HepG2 (cell line): ENCODE measurements at regions not wholly inside any gene's neighbourhood (a gene's known extent, or its start where the extent isn't known, plus 50 kb on each side); places are given as distances from the start of the nearest gene placed in this dataset.

Experiments
- ATAC-seq: fragments of 200-7000 bp; cut with Tn5 transposase; 3 replicates; pipeline ENCODE4 v1.9.1; 2020; ENCODE audit warnings: mild to moderate bottlenecking, moderate library complexity
- BruUV-seq: library from RNA; stranded (reverse); fragments of 400-500 nt; replicated peaks from 2 replicates; lab custom pipeline; 2021; lab: Mats Ljungman, UMichigan
- CTCF ChIA-PET: fragments of 300-600 bp; formaldehyde crosslinking; extraction: SDS; loops from one replicate; lab custom pipeline; 2021; ENCODE audit warnings: low total read pairs, inconsistent platforms, low intra/inter-chr PET ratio; lab: Yijun Ruan, JAX
- POLR2A ChIA-PET: fragments of 350-600 bp; sonication (Branson Sonifier 250); formaldehyde crosslinking; loops from one replicate; lab custom pipeline; 2020; ENCODE audit warnings: antibody characterized with exemption, inconsistent platforms; lab: Yijun Ruan, JAX
- DNase-seq: peaks from one replicate; pipeline ENCODE4 v3.0.0-alpha.2; 2015; ENCODE audit warnings: low spot score
- FAIRE-seq: peaks from 3 replicates; lab custom pipeline; 2011; peaks lifted over from hg19 to GRCh38; lab: Jason Lieb, UNC
- H2AFZ ChIP-seq: one replicate; pipeline ENCODE4 v1.6.1; 2011; ENCODE audit warnings: low read length, inconsistent platforms
- H3K27ac ChIP-seq: fragments of 300-600 bp; 3 replicates; pipeline ENCODE4 v1.8.0; 2011; ENCODE audit warnings: mixed run types, mild to moderate bottlenecking, mixed read lengths, low read length, inconsistent platforms; ENCODE audit not compliant: insufficient read depth; ENCODE audit errors: extremely low read length
- H3K27me3 ChIP-seq, 2 experiments: fragments of 200-600 bp in 1 of 2; 2 replicates in 1 of 2; 3 replicates in 1 of 2; pipeline versions ENCODE4 v1.6.0 to v1.8.0; 2011; ENCODE audit warnings: low read length in 2 of 2, mild to moderate bottlenecking in 2 of 2, moderate library complexity in 2 of 2, inconsistent platforms in 1 of 2; ENCODE audit not compliant: insufficient read depth in 2 of 2, control insufficient read depth in 1 of 2
- H3K36me3 ChIP-seq, 2 experiments: fragments of 200-600 bp in 1 of 2; replicated peaks in 1 of 2; 2 replicates in 1 of 2; 3 replicates in 1 of 2; pipeline versions ENCODE4 v1.5.1 to v1.8.0; 2011; ENCODE audit warnings: low read length in 2 of 2, inconsistent platforms in 1 of 2; ENCODE audit not compliant: insufficient read depth in 2 of 2, control insufficient read depth in 1 of 2
- H3K4me1 ChIP-seq: 2 replicates; pipeline ENCODE4 v1.5.1; 2012; ENCODE audit warnings: low read length, inconsistent platforms; ENCODE audit not compliant: insufficient read depth
- H3K4me2 ChIP-seq: 2 replicates; pipeline ENCODE4 v1.6.0; 2011; ENCODE audit warnings: low read depth, low read length, inconsistent platforms
- H3K4me3 ChIP-seq, 3 experiments: fragments of 200-600 bp in 1 of 3; sonication (generic), shearing (Covaris generic) in 1 of 3; replicated peaks in 1 of 3; 2 replicates each; pipeline ENCODE4 v1.5.1; 2011 to 2016; ENCODE audit warnings: low read length in 3 of 3, inconsistent platforms in 2 of 3, low read depth in 2 of 3, mild to moderate bottlenecking in 2 of 3, control low read depth in 1 of 3, mixed read lengths in 1 of 3; ENCODE audit not compliant: insufficient read depth in 1 of 3
- H3K79me2 ChIP-seq: one replicate; pipeline ENCODE4 v1.6.1; 2011; ENCODE audit warnings: low read length, inconsistent platforms; ENCODE audit not compliant: insufficient read depth
- H3K9ac ChIP-seq: 2 replicates; pipeline ENCODE4 v1.6.0; 2011; ENCODE audit warnings: mild to moderate bottlenecking, low read depth, low read length, inconsistent platforms; ENCODE audit not compliant: insufficient read depth
- H3K9me3 ChIP-seq: 2 replicates; pipeline ENCODE4 v1.5.1; 2012; ENCODE audit warnings: mild to moderate bottlenecking, low read length
- H4K20me1 ChIP-seq: 2 replicates; pipeline ENCODE4 v1.6.0; 2011; ENCODE audit warnings: inconsistent platforms, mild to moderate bottlenecking, low read length, moderate library complexity; ENCODE audit not compliant: insufficient read depth
- CREBL2 ChIP-seq: sonication (generic); formaldehyde crosslinking; IDR thresholded peaks from 2 replicates; pipeline ENCODE4 v1.8.1; 2023; ENCODE audit warnings: missing genetic modification reagents, mild to moderate bottlenecking, borderline replicate concordance
- DR1 ChIP-seq: sonication (generic); formaldehyde crosslinking; IDR thresholded peaks from 2 replicates; pipeline ENCODE4 v1.8.0; 2021; ENCODE audit warnings: mild to moderate bottlenecking, missing genetic modification reagents, inconsistent platforms
- E2F2 ChIP-seq: sonication (generic); formaldehyde crosslinking; IDR thresholded peaks from 2 replicates; pipeline ENCODE4 v1.4.0; 2020; ENCODE audit warnings: missing genetic modification reagents, borderline replicate concordance
- ESRRA ChIP-seq: sonication (generic); formaldehyde crosslinking; IDR thresholded peaks from 2 replicates; pipeline ENCODE4 v1.5.1; 2020; ENCODE audit warnings: mild to moderate bottlenecking, low read depth, missing genetic modification reagents
- HMGXB3 ChIP-seq: sonication (generic); formaldehyde crosslinking; IDR thresholded peaks from 2 replicates; pipeline ENCODE4 v1.4.0; 2020; ENCODE audit warnings: missing genetic modification reagents, borderline replicate concordance
- HOXA5 ChIP-seq: sonication (generic); formaldehyde crosslinking; IDR thresholded peaks from 2 replicates; pipeline ENCODE4 v1.4.0; 2020; ENCODE audit warnings: missing genetic modification reagents
- JARID2 ChIP-seq: sonication (generic); formaldehyde crosslinking; IDR thresholded peaks from 2 replicates; pipeline ENCODE4 v1.8.1; 2023; ENCODE audit warnings: missing genetic modification reagents, inconsistent platforms; ENCODE audit not compliant: insufficient replicate concordance
- MAFF ChIP-seq: IDR thresholded peaks from 2 replicates; pipeline ENCODE4 v1.6.1; 2011; ENCODE audit warnings: low read depth, low read length, improper control_type of control experiment
- PHF20 ChIP-seq: sonication (generic); formaldehyde crosslinking; IDR thresholded peaks from 2 replicates; pipeline ENCODE4 v1.5.0; 2020; ENCODE audit warnings: mild to moderate bottlenecking, missing genetic modification reagents
- SIN3A ChIP-seq: IDR thresholded peaks from 2 replicates; pipeline ENCODE4 v1.6.1; 2011; ENCODE audit warnings: low read depth, mild to moderate bottlenecking, control low read depth, low read length, borderline replicate concordance
- SIX1 ChIP-seq: sonication (generic); formaldehyde crosslinking; IDR thresholded peaks from 2 replicates; pipeline ENCODE4 v1.4.0; 2020; ENCODE audit warnings: missing genetic modification reagents, borderline replicate concordance
- SMC3 ChIP-seq: IDR thresholded peaks from 2 replicates; pipeline ENCODE4 v1.6.1; 2011; ENCODE audit warnings: low read length, improper control_type of control experiment
- ZFP41 ChIP-seq: sonication (generic); formaldehyde crosslinking; IDR thresholded peaks from 2 replicates; pipeline ENCODE4 v1.4.0; 2020; ENCODE audit warnings: mild to moderate bottlenecking, missing genetic modification reagents, borderline replicate concordance
- ZNF260 ChIP-seq: sonication (generic); formaldehyde crosslinking; IDR thresholded peaks from 2 replicates; pipeline ENCODE4 v1.4.0; 2020; ENCODE audit warnings: missing genetic modification reagents, low read depth, mild to moderate bottlenecking, borderline replicate concordance
- ZNF678 ChIP-seq: sonication (generic); formaldehyde crosslinking; IDR thresholded peaks from 2 replicates; pipeline ENCODE4 v1.4.0; 2020; ENCODE audit warnings: mild to moderate bottlenecking, missing genetic modification reagents
- ZNF713 ChIP-seq: sonication (generic); formaldehyde crosslinking; IDR thresholded peaks from 2 replicates; pipeline ENCODE4 v1.4.0; 2020; ENCODE audit warnings: mild to moderate bottlenecking, missing genetic modification reagents
- WGBS: methylation state at CpG from one replicate; pipeline ENCODE4 v1.1.6; 2017; ENCODE audit warnings: low lambda C conversion rate; 5-methylcytosine and 5-hydroxymethylcytosine counted together
- in situ Hi-C: cut with HindIII; loops from 2 replicates; pipeline ENCODE4 v1.10.0; 2017; ENCODE audit warnings: low pct_unique_long_range_greater_than_20kb; ENCODE audit not compliant: extremely low pct_ligation_motif_present
- intact Hi-C: fragments of 100-400 bp; cut with micrococcal nuclease; formaldehyde crosslinking; loops from one replicate; pipeline ENCODE4 v1.10.0; 2022; ENCODE audit not compliant: unreplicated experiment

- no peak overlapping the region for H3K9ac ChIP-seq
- no peak overlapping the region for H2AFZ ChIP-seq
- H3K4me1 ChIP-seq = no peaks in the 10 kb centered on the region
- 0% methylated on average over 1 of the region's 1 CpG for WGBS
- no peaks in the 10 kb centered on the region; a peak in 2 of 5 replicates for H3K27me3 ChIP-seq
- BruUV-seq = no TSS peak
- intact Hi-C loops (no loop called here), in situ Hi-C loops (no loop called here)
- POLR2A ChIA-PET = no interaction called here
- ATAC-seq (no peak), FAIRE-seq (no peak), DNase-seq (no peak)
- no peaks in the 10 kb centered on the region for H3K9me3 ChIP-seq
- no peak for TF ChIP-seq ESRRA (CRISPR knock-in tag)
- no peak for TF ChIP-seq MAFF
- no peak for TF ChIP-seq HOXA5 (CRISPR knock-in tag)
- no peak for TF ChIP-seq ZNF260 (CRISPR knock-in tag)
- no peak for TF ChIP-seq ZNF713 (CRISPR knock-in tag)
- TF ChIP-seq SMC3 = no peak
- TF ChIP-seq SIX1 (CRISPR knock-in tag) = no peak
- TF ChIP-seq PHF20 (CRISPR knock-in tag) = no peak
- TF ChIP-seq JARID2 (CRISPR knock-in tag) = no peak
- TF ChIP-seq ZFP41 (CRISPR knock-in tag) = no peak
- TF ChIP-seq HMGXB3 (CRISPR knock-in tag) = no peak
- TF ChIP-seq CREBL2 (CRISPR knock-in tag) = no peak
- TF ChIP-seq DR1 = no peak
- TF ChIP-seq E2F2 (CRISPR knock-in tag) = no peak
- TF ChIP-seq SIN3A = no peak
- no peak for TF ChIP-seq ZNF678 (CRISPR knock-in tag)
- no peak overlapping the region for H3K27ac ChIP-seq
- H3K79me2 ChIP-seq = no peaks in the 10 kb centered on the region
- CTCF ChIA-PET = no interaction called here
- H3K4me2 ChIP-seq = no peak overlapping the region
- no peaks in the 10 kb centered on the region for H4K20me1 ChIP-seq
- H3K4me3 ChIP-seq = no peak overlapping the region
- H3K36me3 ChIP-seq = no peaks in the 10 kb centered on the region
These were observed 117.6 kb upstream of the UST start for GRCh38 chr6:148629181-148629580.
